Left ventricle myocardium inferior (tissue), 1 donor: ENCODE measurements at regions not wholly inside any gene's neighbourhood (a gene's known extent, or its start where the extent isn't known, plus 50 kb on each side); places are given as distances from the start of the nearest gene placed in this dataset.

Experiments
- DNase-seq: peaks from one replicate; pipeline ENCODE4 v3.0.0-alpha.2; 2020
- H3K27ac ChIP-seq: fragments of 200-600 bp; replicated peaks from 2 replicates; pipeline ENCODE4 v1.8.0; 2021
- H3K27me3 ChIP-seq: fragments of 200-600 bp; 2 replicates; pipeline ENCODE4 v1.8.0; 2021; ENCODE audit warnings: low read depth
- H3K36me3 ChIP-seq: fragments of 200-600 bp; 2 replicates; pipeline ENCODE4 v1.8.0; 2021
- H3K4me1 ChIP-seq: fragments of 200-600 bp; 2 replicates; pipeline ENCODE4 v1.8.0; 2021
- H3K4me3 ChIP-seq: fragments of 200-600 bp; 2 replicates; pipeline ENCODE4 v1.8.0; 2021; ENCODE audit warnings: mild to moderate bottlenecking, moderate library complexity
- H3K9me3 ChIP-seq: fragments of 200-600 bp; replicated peaks from 2 replicates; pipeline ENCODE4 v1.8.0; 2021
- intact Hi-C: fragments of 100-400 bp; cut with micrococcal nuclease; formaldehyde crosslinking; loops from one replicate; pipeline ENCODE4 v1.11.0; 2022
- TF ChIP-seq, protein P1 (sequence below): fragments of 200-600 bp; IDR thresholded peaks from 2 replicates; pipeline ENCODE4 v1.8.0; 2021; ENCODE audit warnings: antibody characterized with exemption, mild to moderate bottlenecking, borderline replicate concordance
- donor health status: DM: no; HTN: yes; CAD: no; lungs with severe emphysema.

DNA sequence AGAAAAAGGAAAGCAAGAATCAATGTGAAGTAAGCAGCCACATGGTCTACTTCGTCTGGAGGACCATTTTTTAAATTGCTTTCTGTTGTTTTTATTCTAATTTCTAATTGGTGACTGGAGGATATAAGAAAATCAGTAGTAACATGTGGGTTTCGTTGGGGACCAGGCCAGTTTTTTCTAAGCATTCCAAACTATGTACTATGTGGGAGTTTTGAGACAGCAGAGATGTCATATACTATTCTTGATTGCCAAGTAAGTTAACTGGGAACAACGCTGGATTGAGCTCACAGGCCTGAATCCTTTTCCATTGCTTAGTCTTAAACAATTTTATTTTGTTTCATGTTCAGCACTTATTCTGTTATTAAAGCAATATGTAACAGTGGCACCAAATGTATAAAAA is 225.7 kb downstream of the TMEM167A start:
- intact Hi-C loops: no loop called here
- TF ChIP-seq, protein P1, sequence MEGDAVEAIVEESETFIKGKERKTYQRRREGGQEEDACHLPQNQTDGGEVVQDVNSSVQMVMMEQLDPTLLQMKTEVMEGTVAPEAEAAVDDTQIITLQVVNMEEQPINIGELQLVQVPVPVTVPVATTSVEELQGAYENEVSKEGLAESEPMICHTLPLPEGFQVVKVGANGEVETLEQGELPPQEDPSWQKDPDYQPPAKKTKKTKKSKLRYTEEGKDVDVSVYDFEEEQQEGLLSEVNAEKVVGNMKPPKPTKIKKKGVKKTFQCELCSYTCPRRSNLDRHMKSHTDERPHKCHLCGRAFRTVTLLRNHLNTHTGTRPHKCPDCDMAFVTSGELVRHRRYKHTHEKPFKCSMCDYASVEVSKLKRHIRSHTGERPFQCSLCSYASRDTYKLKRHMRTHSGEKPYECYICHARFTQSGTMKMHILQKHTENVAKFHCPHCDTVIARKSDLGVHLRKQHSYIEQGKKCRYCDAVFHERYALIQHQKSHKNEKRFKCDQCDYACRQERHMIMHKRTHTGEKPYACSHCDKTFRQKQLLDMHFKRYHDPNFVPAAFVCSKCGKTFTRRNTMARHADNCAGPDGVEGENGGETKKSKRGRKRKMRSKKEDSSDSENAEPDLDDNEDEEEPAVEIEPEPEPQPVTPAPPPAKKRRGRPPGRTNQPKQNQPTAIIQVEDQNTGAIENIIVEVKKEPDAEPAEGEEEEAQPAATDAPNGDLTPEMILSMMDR: no peak

DNA sequence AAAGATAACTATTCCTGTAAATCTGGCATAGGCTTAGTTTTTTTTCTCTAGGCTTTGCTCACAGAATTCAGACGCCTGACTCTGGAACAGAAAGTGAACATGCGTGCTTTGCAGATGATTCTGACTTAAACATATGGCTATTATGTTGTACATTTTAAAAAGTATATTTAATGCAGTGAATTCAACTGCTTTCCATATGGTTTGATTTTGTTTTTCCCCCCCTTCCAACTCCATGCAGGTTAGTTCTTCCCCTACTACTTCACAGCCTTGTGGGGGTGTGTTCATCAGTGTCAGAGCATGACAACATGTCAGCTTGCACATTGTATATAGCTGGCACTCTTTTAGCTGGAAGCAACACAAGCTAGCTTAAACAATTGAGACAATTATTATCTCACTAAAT is 226.8 kb downstream of the TMEM167A start:
- intact Hi-C loops: no loop called here
- Histone ChIP-seq H3K27me3 (peaks cover 7% of the 10 kb centered on the region), H3K4me1 (no peaks in the 10 kb centered on the region), H3K4me3 (no peak overlapping the region), H3K9me3 (no peaks in the 10 kb centered on the region), H3K36me3 (no peaks in the 10 kb centered on the region), H3K27ac (no peak overlapping the region)
- TF ChIP-seq, protein P1: no peak
- no peak for DNase-seq

More for the DNA sequence above, 225.7 kb downstream of the TMEM167A start:
- Histone ChIP-seq H3K27ac (no peak overlapping the region), H3K27me3 (peaks cover 7% of the 10 kb centered on the region), H3K36me3 (no peaks in the 10 kb centered on the region), H3K9me3 (no peaks in the 10 kb centered on the region), H3K4me3 (no peak overlapping the region), H3K4me1 (no peaks in the 10 kb centered on the region)
- no peak for DNase-seq

DNA sequence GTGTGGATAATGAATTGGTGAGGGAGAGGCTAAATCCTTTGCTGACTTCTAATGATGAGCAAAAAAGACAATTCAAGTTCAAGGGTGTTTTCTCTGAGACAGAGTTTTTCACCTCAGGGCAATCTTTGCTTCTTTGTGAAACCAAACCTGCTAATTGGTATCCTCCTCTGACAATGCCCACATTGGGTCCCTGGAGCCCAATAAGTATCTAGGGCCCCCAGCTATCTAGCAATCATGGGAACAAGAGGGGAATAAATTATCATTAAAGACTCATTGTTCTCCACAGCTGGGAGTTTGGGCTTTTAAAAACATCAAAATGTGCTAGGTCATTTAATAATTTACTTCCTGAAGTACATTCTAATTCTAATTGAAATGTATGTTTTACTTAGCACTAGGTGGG is 227.3 kb downstream of the TMEM167A start:
- no peaks in the 10 kb centered on the region for H3K36me3 ChIP-seq
- H3K27ac ChIP-seq: no peak overlapping the region
- intact Hi-C loops: no loop called here
- TF ChIP-seq, protein P1: no peak
- no peaks in the 10 kb centered on the region for H3K9me3 ChIP-seq
- DNase-seq: no peak
- no peaks in the 10 kb centered on the region for H3K4me1 ChIP-seq
- no peak overlapping the region for H3K4me3 ChIP-seq
- H3K27me3 ChIP-seq: peaks cover 7% of the 10 kb centered on the region

DNA sequence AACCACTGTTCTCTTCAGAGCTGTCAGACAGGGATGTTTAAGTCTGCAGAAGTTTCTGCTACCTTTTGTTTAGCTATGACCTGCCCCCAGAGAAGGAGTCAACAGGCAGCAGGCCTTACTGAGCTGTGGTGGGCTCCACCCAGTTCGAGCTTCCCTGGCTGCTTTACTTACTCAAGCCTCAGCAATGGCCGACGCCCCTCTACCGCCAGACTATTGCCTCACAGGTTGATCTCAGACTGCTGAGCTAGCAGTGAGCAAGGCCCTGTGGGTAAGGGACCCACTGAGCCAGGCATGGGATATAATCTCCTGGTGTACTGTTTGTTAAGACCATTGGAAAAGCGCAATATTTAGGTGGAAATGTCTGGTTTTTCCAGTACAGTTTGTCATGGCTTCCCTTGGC is 229.6 kb downstream of the TMEM167A start:
- Histone ChIP-seq H3K4me3 (no peak overlapping the region), H3K27me3 (no peaks in the 10 kb centered on the region), H3K4me1 (no peaks in the 10 kb centered on the region), H3K9me3 (no peaks in the 10 kb centered on the region), H3K27ac (no peak overlapping the region), H3K36me3 (no peaks in the 10 kb centered on the region)
- intact Hi-C loops: no loop called here
- TF ChIP-seq, protein P1: no peak
- DNase-seq: no peak

DNA sequence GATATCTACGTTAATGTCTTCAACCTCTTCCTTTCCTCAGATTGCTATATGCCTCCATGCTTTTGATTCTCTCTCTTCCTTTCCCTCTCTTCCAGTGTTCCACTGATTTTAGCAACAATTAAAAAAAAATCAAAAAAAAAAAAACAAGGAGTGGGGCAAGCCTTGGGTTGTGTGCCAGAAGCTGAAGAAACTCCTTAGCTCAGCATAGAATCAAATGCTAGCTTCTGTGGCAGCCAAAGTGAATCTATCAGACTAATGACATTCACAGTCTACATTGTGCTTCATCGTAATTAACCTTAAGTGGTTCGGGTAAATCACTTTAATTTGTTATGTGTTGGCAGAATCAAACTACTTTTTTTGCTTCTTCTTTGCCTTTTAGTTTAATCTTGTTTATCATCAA is 237.3 kb downstream of the TMEM167A start:
- no peaks in the 10 kb centered on the region for H3K4me1 ChIP-seq
- TF ChIP-seq, protein P1: no peak
- no peak overlapping the region for H3K4me3 ChIP-seq
- H3K36me3 ChIP-seq: no peaks in the 10 kb centered on the region
- H3K27ac ChIP-seq: no peak overlapping the region
- no peak for DNase-seq
- H3K27me3 ChIP-seq: no peaks in the 10 kb centered on the region
- H3K9me3 ChIP-seq: peaks cover 17% of the 10 kb centered on the region
- intact Hi-C loops: no loop called here

DNA sequence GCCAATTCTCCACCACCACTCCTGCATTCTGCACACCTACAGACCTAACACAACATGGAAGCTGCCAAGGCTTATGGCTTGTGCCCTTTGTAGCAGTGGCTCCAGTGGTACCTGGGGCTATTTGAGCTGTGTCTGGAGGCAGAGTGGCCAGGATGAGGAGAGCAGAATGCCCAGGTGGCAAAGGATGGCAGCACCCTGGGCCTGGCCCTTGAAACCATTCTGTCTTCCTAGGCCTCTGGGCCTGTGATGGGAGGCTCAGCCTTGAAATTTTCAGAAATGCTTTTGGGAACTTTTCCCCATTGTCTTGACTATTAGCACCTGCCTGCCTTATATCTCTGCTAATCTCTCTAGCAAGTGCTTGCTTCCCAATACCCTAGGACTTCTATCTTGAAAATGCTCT is 241.7 kb downstream of the TMEM167A start:
- Histone ChIP-seq H3K4me3 (no peak overlapping the region), H3K9me3 (peaks cover 17% of the 10 kb centered on the region), H3K27me3 (no peaks in the 10 kb centered on the region), H3K27ac (no peak overlapping the region), H3K36me3 (no peaks in the 10 kb centered on the region), H3K4me1 (no peaks in the 10 kb centered on the region)
- intact Hi-C loops: no loop called here
- DNase-seq: no peak
- TF ChIP-seq, protein P1: no peak
